NB4 (cell line): ENCODE measurements at regions not wholly inside any gene's neighbourhood (a gene's known extent, or its start where the extent isn't known, plus 50 kb on each side); places are given as distances from the start of the nearest gene placed in this dataset.

ENCODE experiments used
- CTCF ChIP-seq: IDR thresholded peaks from one replicate; pipeline ENCODE4 v1.5.1; 2012; ENCODE audit warnings: low read depth, low read length
- TF ChIP-seq, protein P1 (sequence below): IDR thresholded peaks from 2 replicates; pipeline ENCODE4 v1.6.1; 2011; ENCODE audit warnings: low read depth, low read length

DNA sequence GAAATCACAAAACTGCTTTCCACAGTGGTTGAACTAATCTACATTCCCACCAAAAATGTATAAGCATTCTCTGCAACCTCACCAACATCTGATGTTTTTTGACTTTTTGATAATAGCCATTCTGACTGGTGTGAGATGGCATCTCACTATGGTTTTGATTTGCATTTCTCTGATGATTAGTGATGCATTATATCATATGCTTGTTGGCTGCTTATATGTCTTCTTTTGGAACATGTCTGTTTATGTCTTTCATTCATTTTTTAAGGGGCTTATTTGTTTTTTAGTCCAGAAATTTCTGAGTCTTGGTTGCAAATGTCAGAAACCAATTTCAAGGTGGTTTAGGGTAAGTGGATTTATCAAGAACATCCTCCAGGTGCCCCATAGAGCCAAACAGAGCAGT is 484.8 kb upstream of the TSHZ3 start:
- TF ChIP-seq CTCF: no peak
- TF ChIP-seq, protein P1, sequence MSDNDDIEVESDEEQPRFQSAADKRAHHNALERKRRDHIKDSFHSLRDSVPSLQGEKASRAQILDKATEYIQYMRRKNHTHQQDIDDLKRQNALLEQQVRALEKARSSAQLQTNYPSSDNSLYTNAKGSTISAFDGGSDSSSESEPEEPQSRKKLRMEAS: no peak
